ENCODE measurements at regions not wholly inside any gene's neighbourhood (a gene's known extent, or its start where the extent isn't known, plus 50 kb on each side); places are given as distances from the start of the nearest gene placed in this dataset.

- Histone ChIP-seq H3K4me3 (no peak overlapping the region), H3K27ac (no peak overlapping the region), H3K4me1 (replicated peaks in 1 of 2) (peaks cover 8 to 10% of the 10 kb centered on the region in 2 donors)
- 60 to 93% (median 84%) methylated on average over 1 to 2 of the region's 2 CpGs for WGBS, 10 experiments
- in situ Hi-C loops (cut with MboI; ENCODE audit: low pct_unique_long_range_greater_than_20kb in 2 of 9, low sequenced_read_pairs in 9 of 9, unreplicated experiment in 9 of 9), result no loop called here
- no peak for ATAC-seq (replicated peaks in 6 of 8)
Measured at GRCh38 chr1:200334661-200335256, 75.1 kb downstream of the ZNF281 start.

- WGBS, 10 experiments, result 11 to 100% (median 86%) methylated on average over 1 to 7 of the region's 7 CpGs; no CpG with 5 or more reads in 2 of the 10 experiments
- ATAC-seq (replicated peaks in 6 of 8), result no peak
- Histone ChIP-seq H3K4me3 (no peak overlapping the region), H3K4me1 (replicated peaks in 1 of 2) (peaks cover 8 to 10% of the 10 kb centered on the region in 2 donors), H3K27ac (no peak overlapping the region)
- in situ Hi-C loops (cut with MboI; ENCODE audit: low pct_unique_long_range_greater_than_20kb in 2 of 9, low sequenced_read_pairs in 9 of 9, unreplicated experiment in 9 of 9), result no loop called here
Measured at GRCh38 chr1:200333329-200333728, 76.5 kb downstream of the ZNF281 start.

GRCh38 chr1:200332716-200333115 is 77.1 kb downstream of the ZNF281 start:
- ATAC-seq (replicated peaks in 6 of 8), result peak in 4 of 8 experiments; percentile 29 to 76 (median 32)
- in situ Hi-C loops (cut with MboI; ENCODE audit: low pct_unique_long_range_greater_than_20kb in 2 of 9, low sequenced_read_pairs in 9 of 9, unreplicated experiment in 9 of 9), result no loop called here

GRCh38 chr1:200330741-200331428 is 79.0 kb downstream of the ZNF281 start:
- Histone ChIP-seq H3K27ac (no peak overlapping the region), H3K4me1 (replicated peaks in 1 of 2) (peaks cover 8 to 10% of the 10 kb centered on the region in 2 donors), H3K4me3 (no peak overlapping the region)
- 45 to 90% (median 72%) methylated on average over 3 to 15 of the region's 15 CpGs for WGBS, 10 experiments
- in situ Hi-C loops (cut with MboI; ENCODE audit: low pct_unique_long_range_greater_than_20kb in 2 of 9, low sequenced_read_pairs in 9 of 9, unreplicated experiment in 9 of 9), result no loop called here
- ATAC-seq (replicated peaks in 6 of 8), result no peak

More at GRCh38 chr1:200332716-200333115, 77.1 kb downstream of the ZNF281 start:
- H3K4me3 ChIP-seq, result no peak overlapping the region
- H3K4me1 ChIP-seq (replicated peaks in 1 of 2), result peaks cover 8 to 10% of the 10 kb centered on the region in 2 donors
- no peak overlapping the region for H3K27ac ChIP-seq

- Histone ChIP-seq H3K4me3 (no peak overlapping the region), H3K4me1 (replicated peaks in 1 of 2) (peaks cover 8 to 10% of the 10 kb centered on the region in 2 donors), H3K27ac (no peak overlapping the region)
- WGBS, 10 experiments, result 26 to 100% (median 93%) methylated on average over 1 to 5 of the region's 7 CpGs
- in situ Hi-C loops (cut with MboI; ENCODE audit: low pct_unique_long_range_greater_than_20kb in 2 of 9, low sequenced_read_pairs in 9 of 9, unreplicated experiment in 9 of 9), result no loop called here
- ATAC-seq (replicated peaks in 6 of 8), result no peak
Measured at GRCh38 chr1:200329208-200329882, 80.5 kb downstream of the ZNF281 start.

- no peak overlapping the region for H3K4me3 ChIP-seq
- 31 to 95% (median 67%) methylated on average over 1 to 2 of the region's 2 CpGs; no CpG with 5 or more reads in 1 of the 10 experiments for WGBS, 10 experiments
- no peak for ATAC-seq (replicated peaks in 6 of 8)
- in situ Hi-C loops (cut with MboI; ENCODE audit: low pct_unique_long_range_greater_than_20kb in 2 of 9, low sequenced_read_pairs in 9 of 9, unreplicated experiment in 9 of 9), result no loop called here
- H3K4me1 ChIP-seq (replicated peaks in 1 of 2), result peaks cover 8 to 10% of the 10 kb centered on the region in 2 donors
- H3K27ac ChIP-seq, result no peak overlapping the region
Measured at GRCh38 chr1:200328379-200328778, 81.5 kb downstream of the ZNF281 start.

GRCh38 chr1:200323856-200324400 is 85.9 kb downstream of the ZNF281 start:
- no peak overlapping the region for H3K27ac ChIP-seq
- WGBS, 10 experiments, result 20 to 100% (median 100%) methylated on average over 1 to 2 of the region's 2 CpGs; no CpG with 5 or more reads in 3 of the 10 experiments
- peaks cover 0 to 4% of the 10 kb centered on the region in 2 donors for H3K4me1 ChIP-seq (replicated peaks in 1 of 2)
- no peak for ATAC-seq (replicated peaks in 6 of 8)
- no peak overlapping the region for H3K4me3 ChIP-seq
- in situ Hi-C loops (cut with MboI; ENCODE audit: low pct_unique_long_range_greater_than_20kb in 2 of 9, low sequenced_read_pairs in 9 of 9, unreplicated experiment in 9 of 9), result no loop called here

- H3K4me3 ChIP-seq, result no peak overlapping the region
- ATAC-seq (replicated peaks in 6 of 8), result no peak
- H3K4me1 ChIP-seq (replicated peaks in 1 of 2), result peaks cover 10 to 26% of the 10 kb centered on the region in 2 donors
- 0 to 100% (median 14%) methylated on average over 1 of the region's 1 CpG; no CpG with 5 or more reads in 1 of the 10 experiments for WGBS, 10 experiments
- in situ Hi-C loops (cut with MboI; ENCODE audit: low pct_unique_long_range_greater_than_20kb in 2 of 9, low sequenced_read_pairs in 9 of 9, unreplicated experiment in 9 of 9), result no loop called here
- H3K27ac ChIP-seq, result no peak overlapping the region
Measured at GRCh38 chr1:200319148-200319547, 90.7 kb downstream of the ZNF281 start.

- Histone ChIP-seq H3K4me3 (no peak overlapping the region), H3K27ac (no peak overlapping the region), H3K4me1 (replicated peaks in 1 of 2) (peaks cover 17 to 28% of the 10 kb centered on the region in 2 donors)
- ATAC-seq (replicated peaks in 6 of 8), result no peak
- in situ Hi-C loops (cut with MboI; ENCODE audit: low pct_unique_long_range_greater_than_20kb in 2 of 9, low sequenced_read_pairs in 9 of 9, unreplicated experiment in 9 of 9), result no loop called here
- WGBS, 10 experiments, result 0 to 100% (median 75%) methylated on average over 1 to 2 of the region's 2 CpGs; no CpG with 5 or more reads in 1 of the 10 experiments
Measured at GRCh38 chr1:200317236-200317635, 92.6 kb downstream of the ZNF281 start.

GRCh38 chr1:200316148-200316803 is 93.6 kb downstream of the ZNF281 start:
- in situ Hi-C loops (cut with MboI; ENCODE audit: low pct_unique_long_range_greater_than_20kb in 2 of 9, low sequenced_read_pairs in 9 of 9, unreplicated experiment in 9 of 9), result no loop called here
- 9 to 66% (median 44%) methylated on average over 1 to 7 of the region's 7 CpGs; no CpG with 5 or more reads in 1 of the 10 experiments for WGBS, 10 experiments
- peak in 4 of 8 experiments; percentile 18 to 85 (median 64) for ATAC-seq (replicated peaks in 6 of 8)
- no peak overlapping the region for H3K4me3 ChIP-seq
- H3K4me1 ChIP-seq (replicated peaks in 1 of 2), result peaks cover 17 to 28% of the 10 kb centered on the region in 2 donors
- H3K27ac ChIP-seq, result no peak overlapping the region

GRCh38 chr1:200314085-200314750 is 95.6 kb downstream of the ZNF281 start:
- peaks cover 17 to 25% of the 10 kb centered on the region in 2 donors for H3K4me1 ChIP-seq (replicated peaks in 1 of 2)
- in situ Hi-C loops (cut with MboI; ENCODE audit: low pct_unique_long_range_greater_than_20kb in 2 of 9, low sequenced_read_pairs in 9 of 9, unreplicated experiment in 9 of 9), result no loop called here
- H3K4me3 ChIP-seq, result no peak overlapping the region
- H3K27ac ChIP-seq, result no peak overlapping the region
- peak in 2 of 8 experiments; percentile 16 to 40 for ATAC-seq (replicated peaks in 6 of 8)
- 0 to 93% (median 52%) methylated on average over 1 to 5 of the region's 5 CpGs for WGBS, 10 experiments

GRCh38 chr1:200311256-200311655 is 98.6 kb downstream of the ZNF281 start:
- no peak overlapping the region for H3K27ac ChIP-seq
- no peak for ATAC-seq (replicated peaks in 6 of 8)
- 29 to 100% (median 100%) methylated on average over 1 of the region's 1 CpG; no CpG with 5 or more reads in 4 of the 10 experiments for WGBS, 10 experiments
- H3K4me3 ChIP-seq, result no peak overlapping the region
- peaks cover 14% of the 10 kb centered on the region in 2 donors for H3K4me1 ChIP-seq (replicated peaks in 1 of 2)
- in situ Hi-C loops (cut with MboI; ENCODE audit: low pct_unique_long_range_greater_than_20kb in 2 of 9, low sequenced_read_pairs in 9 of 9, unreplicated experiment in 9 of 9), result no loop called here

All from motor neuron (in vitro differentiated cells).